ENCODE measurements at regions not wholly inside any gene's neighbourhood (a gene's known extent, or its start where the extent isn't known, plus 50 kb on each side); places are given as distances from the start of the nearest gene placed in this dataset.

DNA sequence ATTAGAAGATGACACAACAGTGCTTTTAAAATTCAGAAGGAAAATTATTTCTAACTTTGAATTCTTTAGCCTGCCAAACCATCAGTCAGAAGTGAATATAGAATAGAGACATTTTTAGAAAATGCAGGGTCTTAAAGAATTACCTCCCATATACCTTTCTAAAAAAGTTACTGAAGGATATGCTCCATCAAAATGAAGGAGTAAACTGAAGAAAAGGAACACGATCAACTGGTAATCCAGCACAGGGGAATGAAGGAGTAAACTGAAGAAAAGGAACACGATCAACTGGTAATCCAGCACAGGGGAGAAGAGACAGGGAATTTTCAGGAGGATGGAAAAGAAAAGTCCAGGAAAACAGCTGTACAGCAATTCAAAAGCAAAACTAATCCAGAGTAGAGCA lies 75.4 kb upstream of the LDLRAD3 start:
- no peak for DNase-seq (ENCODE audit: low read depth)
- TF ChIP-seq, protein P1, sequence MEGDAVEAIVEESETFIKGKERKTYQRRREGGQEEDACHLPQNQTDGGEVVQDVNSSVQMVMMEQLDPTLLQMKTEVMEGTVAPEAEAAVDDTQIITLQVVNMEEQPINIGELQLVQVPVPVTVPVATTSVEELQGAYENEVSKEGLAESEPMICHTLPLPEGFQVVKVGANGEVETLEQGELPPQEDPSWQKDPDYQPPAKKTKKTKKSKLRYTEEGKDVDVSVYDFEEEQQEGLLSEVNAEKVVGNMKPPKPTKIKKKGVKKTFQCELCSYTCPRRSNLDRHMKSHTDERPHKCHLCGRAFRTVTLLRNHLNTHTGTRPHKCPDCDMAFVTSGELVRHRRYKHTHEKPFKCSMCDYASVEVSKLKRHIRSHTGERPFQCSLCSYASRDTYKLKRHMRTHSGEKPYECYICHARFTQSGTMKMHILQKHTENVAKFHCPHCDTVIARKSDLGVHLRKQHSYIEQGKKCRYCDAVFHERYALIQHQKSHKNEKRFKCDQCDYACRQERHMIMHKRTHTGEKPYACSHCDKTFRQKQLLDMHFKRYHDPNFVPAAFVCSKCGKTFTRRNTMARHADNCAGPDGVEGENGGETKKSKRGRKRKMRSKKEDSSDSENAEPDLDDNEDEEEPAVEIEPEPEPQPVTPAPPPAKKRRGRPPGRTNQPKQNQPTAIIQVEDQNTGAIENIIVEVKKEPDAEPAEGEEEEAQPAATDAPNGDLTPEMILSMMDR (IDR thresholded peaks at IDR 0.05; ENCODE audit: insufficient read depth, low read depth, low read length): no peak
- H3K4me3 ChIP-seq (ENCODE audit: low read depth, low read length): no peak overlapping the region

DNA sequence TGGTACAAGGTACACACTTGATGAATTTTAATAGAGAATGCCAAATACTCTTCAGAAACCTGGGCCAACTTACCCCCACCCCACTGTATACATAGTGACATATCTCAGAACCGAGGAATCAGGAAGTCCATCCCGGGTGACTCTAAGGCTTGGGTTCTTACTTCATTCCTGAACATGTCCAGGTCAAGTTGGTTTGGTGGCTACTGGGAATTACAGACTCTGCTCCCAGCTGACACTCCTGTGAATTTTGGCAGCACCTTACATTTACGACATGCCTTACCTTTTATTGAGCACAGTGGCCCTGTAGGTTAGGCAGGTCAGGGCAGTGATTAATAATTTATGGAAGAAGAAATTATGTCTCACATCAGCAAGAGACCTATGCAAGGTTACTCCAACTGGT lies 70.1 kb upstream of the LDLRAD3 start:
- TF ChIP-seq, protein P1 (IDR thresholded peaks at IDR 0.05; ENCODE audit: insufficient read depth, low read depth, low read length): no peak
- no peak for DNase-seq (ENCODE audit: low read depth)
- no peak overlapping the region for H3K4me3 ChIP-seq (ENCODE audit: low read depth, low read length)

DNA sequence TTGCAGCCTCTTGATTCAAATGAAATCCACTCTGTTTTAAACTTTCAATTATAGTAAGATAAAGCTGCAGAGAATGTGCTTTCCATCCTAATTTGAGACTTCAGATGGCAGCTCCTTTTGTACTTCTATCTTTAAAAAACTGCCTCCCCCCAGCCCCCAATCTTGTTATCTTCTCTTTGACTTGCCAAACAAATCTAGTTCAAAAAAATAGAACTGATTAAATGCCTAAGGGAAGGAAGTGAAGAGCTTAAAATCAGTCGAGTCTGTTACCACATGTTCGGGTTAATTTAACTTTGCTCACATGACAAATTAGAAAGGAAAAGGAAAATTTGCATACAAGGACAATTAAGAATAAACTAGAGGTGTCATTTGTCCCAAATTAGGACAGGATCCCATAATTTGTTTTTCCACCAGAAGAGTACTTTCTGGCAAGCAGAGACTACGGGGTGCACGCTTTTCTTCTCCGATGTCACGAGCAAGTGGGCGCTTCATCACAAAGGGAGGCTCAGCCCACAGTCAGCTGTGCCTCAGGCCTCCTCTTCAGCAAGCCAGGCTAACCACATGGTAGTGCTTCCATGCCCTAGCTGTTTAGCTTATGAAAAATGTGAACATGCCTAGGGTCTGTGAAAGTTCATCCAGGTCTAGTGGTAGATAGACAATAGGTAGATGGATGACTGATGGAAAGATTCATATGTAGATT lies 69.0 kb upstream of the LDLRAD3 start:
- no peak overlapping the region for H3K4me3 ChIP-seq (ENCODE audit: low read depth, low read length)
- DNase-seq (ENCODE audit: low read depth): no peak
- TF ChIP-seq, protein P1 (IDR thresholded peaks at IDR 0.05; ENCODE audit: insufficient read depth, low read depth, low read length): no peak

DNA sequence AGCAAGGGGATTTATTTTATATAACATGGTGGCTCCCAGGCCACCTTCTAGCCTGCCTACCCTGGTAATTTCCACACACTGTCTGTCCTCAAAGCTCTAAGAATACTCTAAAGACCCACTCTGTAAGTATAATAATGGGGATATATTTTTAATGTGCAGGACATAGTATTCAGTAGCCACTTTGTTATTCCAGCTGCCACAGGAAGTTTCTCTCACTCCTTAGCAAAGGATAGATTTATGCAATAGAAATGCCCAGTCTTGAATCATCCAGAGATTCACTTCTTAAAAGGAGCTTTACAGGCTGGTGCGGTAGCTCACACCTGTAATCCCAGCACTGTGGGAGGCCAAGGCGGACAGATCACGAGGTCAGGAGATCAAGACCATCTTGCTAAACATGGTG lies 68.4 kb upstream of the LDLRAD3 start:
- no peak overlapping the region for H3K4me3 ChIP-seq (ENCODE audit: low read depth, low read length)
- no peak for DNase-seq (ENCODE audit: low read depth)
- TF ChIP-seq, protein P1 (IDR thresholded peaks at IDR 0.05; ENCODE audit: insufficient read depth, low read depth, low read length): no peak

DNA sequence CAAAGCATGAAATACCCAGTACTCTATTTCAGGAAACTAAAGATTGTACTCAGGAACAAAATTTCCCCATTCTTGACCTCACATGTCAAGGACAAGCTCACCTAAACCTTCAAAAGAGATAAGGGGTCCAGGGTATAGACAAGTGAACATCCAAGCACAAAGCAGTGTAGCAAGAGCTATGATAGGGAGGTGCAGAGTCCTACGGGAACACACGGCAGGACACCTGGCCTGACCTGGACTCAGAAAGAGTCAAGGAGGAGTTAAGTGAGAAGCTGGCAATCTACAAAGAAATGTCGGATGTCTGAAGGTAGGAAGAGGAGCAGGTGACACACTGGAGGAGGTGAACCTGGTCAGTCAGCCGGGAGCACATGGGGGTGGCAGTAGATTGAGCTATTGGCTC lies 67.1 kb upstream of the LDLRAD3 start:
- no peak for DNase-seq (ENCODE audit: low read depth)
- TF ChIP-seq, protein P1 (IDR thresholded peaks at IDR 0.05; ENCODE audit: insufficient read depth, low read depth, low read length): no peak
- no peak overlapping the region for H3K4me3 ChIP-seq (ENCODE audit: low read depth, low read length)

DNA sequence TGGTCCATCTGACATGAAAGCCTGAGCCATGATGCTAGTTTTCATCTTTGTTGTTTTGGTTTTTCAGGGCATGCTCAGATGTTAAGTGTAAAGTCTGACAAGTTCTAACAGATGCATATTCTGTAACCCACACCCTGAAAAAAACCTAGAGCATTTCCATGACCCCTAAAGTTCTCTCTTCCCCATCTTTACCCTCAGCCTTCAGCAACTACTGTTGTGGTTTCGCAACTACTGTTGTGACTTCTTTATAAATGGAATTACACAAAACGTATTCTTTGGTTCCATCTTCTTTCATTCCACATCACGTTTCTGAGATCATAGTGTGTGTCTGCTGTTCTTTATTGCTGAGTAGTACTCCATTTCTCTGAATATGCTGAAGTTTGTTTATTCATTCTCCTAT lies 65.1 kb upstream of the LDLRAD3 start:
- TF ChIP-seq, protein P1 (IDR thresholded peaks at IDR 0.05; ENCODE audit: insufficient read depth, low read depth, low read length): no peak
- no peak for DNase-seq (ENCODE audit: low read depth)
- no peak overlapping the region for H3K4me3 ChIP-seq (ENCODE audit: low read depth, low read length)

DNA sequence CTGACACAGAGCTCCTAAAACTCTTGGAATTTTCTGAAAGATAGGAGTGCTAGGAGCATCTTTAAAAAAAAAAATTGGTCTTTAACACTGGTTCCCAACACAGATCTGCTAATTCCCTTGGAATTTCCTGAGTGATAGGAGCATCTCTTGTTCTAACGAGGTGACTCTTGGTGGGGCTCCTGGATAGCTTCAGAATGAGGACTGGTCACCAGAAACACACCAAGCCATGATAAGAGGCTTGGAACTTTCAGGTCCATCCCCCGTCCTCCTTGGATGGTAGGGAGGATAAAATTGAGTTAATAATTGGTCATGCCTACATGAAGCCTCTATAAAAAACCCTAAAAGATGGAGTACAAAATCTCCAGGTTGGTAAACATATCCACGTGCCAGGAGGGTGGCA lies 64.5 kb upstream of the LDLRAD3 start:
- TF ChIP-seq, protein P1 (IDR thresholded peaks at IDR 0.05; ENCODE audit: insufficient read depth, low read depth, low read length): no peak
- no peak for DNase-seq (ENCODE audit: low read depth)
- H3K4me3 ChIP-seq (ENCODE audit: low read depth, low read length): no peak overlapping the region

All from fibroblast of villous mesenchyme (primary cell).